Astrocyte of the cerebellum (primary cell): ENCODE measurements at regions not wholly inside any gene's neighbourhood (a gene's known extent, or its start where the extent isn't known, plus 50 kb on each side); places are given as distances from the start of the nearest gene placed in this dataset.

Experiments used
- DNase-seq: peaks from one replicate; pipeline ENCODE4 v3.0.0-alpha.2; 2011; ENCODE audit warnings: low read depth
- H3K4me3 ChIP-seq: 2 replicates; pipeline ENCODE4 v1.5.1; 2011; ENCODE audit warnings: mild to moderate bottlenecking, low read depth, low read length, moderate library complexity
- CTCF ChIP-seq: IDR thresholded peaks from 2 replicates; pipeline ENCODE4 v1.5.1; 2012; ENCODE audit warnings: low read length, low read depth, moderate library complexity, mild to moderate bottlenecking; ENCODE audit errors: missing control alignments
- in situ Hi-C: cut with HindIII; loops from 2 replicates; pipeline ENCODE4 v1.10.0; 2017; ENCODE audit warnings: low sequenced_read_pairs

GRCh38 chr13:91155512-91156114, 191.9 kb upstream of the MIR17HG start:
- in situ Hi-C loops, result no loop called here
- no peak for DNase-seq

GRCh38 chr13:91157273-91158016, 190.0 kb upstream of the MIR17HG start:
- DNase-seq, result no peak
- no peak for TF ChIP-seq CTCF
- in situ Hi-C loops, result no loop called here
- H3K4me3 ChIP-seq, result no peak overlapping the region

More at GRCh38 chr13:91155512-91156114, 191.9 kb upstream of the MIR17HG start:
- no peak overlapping the region for H3K4me3 ChIP-seq
- no peak for TF ChIP-seq CTCF

GRCh38 chr13:91158017-91158395, 189.5 kb upstream of the MIR17HG start:
- in situ Hi-C loops, result no loop called here
- TF ChIP-seq CTCF, result no peak
- DNase-seq, result no peak
- H3K4me3 ChIP-seq, result no peak overlapping the region

- no peak overlapping the region for H3K4me3 ChIP-seq
- in situ Hi-C loops, result no loop called here
- no peak for DNase-seq
- TF ChIP-seq CTCF, result peak; percentile 6
These were observed 185.3 kb upstream of the MIR17HG start for GRCh38 chr13:91162180-91162579.

- in situ Hi-C loops, result no loop called here
- no peak for DNase-seq
- H3K4me3 ChIP-seq, result no peak overlapping the region
- TF ChIP-seq CTCF, result no peak
These were observed 184.9 kb upstream of the MIR17HG start for GRCh38 chr13:91162589-91162988.

- no peak for DNase-seq
- no peak for TF ChIP-seq CTCF
- H3K4me3 ChIP-seq, result no peak overlapping the region
- in situ Hi-C loops, result no loop called here
These were observed 181.7 kb upstream of the MIR17HG start for GRCh38 chr13:91165758-91166157.
